K562 (cell line): ENCODE measurements at regions not wholly inside any gene's neighbourhood (a gene's known extent, or its start where the extent isn't known, plus 50 kb on each side); places are given as distances from the start of the nearest gene placed in this dataset.

ENCODE experiments used
- ATAC-seq: fragments of 200-7000 bp; cut with Tn5 transposase; 3 replicates; pipeline ENCODE4 v1.9.1; 2020; ENCODE audit warnings: moderate library complexity
- BruUV-seq: library from RNA; stranded (reverse); fragments of 400-500 nt; replicated peaks from 2 replicates; lab custom pipeline; 2021; lab: Mats Ljungman, UMichigan
- CTCF ChIA-PET: fragments of 300-600 bp; formaldehyde crosslinking; extraction: SDS; loops from one replicate; lab custom pipeline; 2021; ENCODE audit warnings: low intra/inter-chr PET ratio; lab: Yijun Ruan, JAX
- POLR2A ChIA-PET: fragments of 300-600, 350-650 bp; sonication (Branson Sonifier 250); formaldehyde crosslinking; extraction: SDS; loops from one replicate; lab custom pipeline; 2021; ENCODE audit warnings: antibody characterized with exemption, inconsistent platforms; lab: Yijun Ruan, JAX
- DNase-seq, 4 experiments: peaks; one replicate each; pipeline versions ENCODE4 v3.0.0 to v3.0.0-alpha.2; 2011 to 2018; ENCODE audit warnings: low spot score in 3 of 4, mixed read lengths in 3 of 4; ENCODE audit errors: extremely low read depth in 1 of 4
- FAIRE-seq: peaks from 2 replicates; lab custom pipeline; 2011; peaks lifted over from hg19 to GRCh38; lab: Jason Lieb, UNC
- H2AFZ ChIP-seq: 2 replicates; pipeline ENCODE4 v1.6.0; 2011; ENCODE audit warnings: low read depth, low read length, control low read depth, inconsistent platforms
- H3K27ac ChIP-seq: fragments of 200-600 bp; 3 replicates; pipeline ENCODE4 v1.8.0; 2011; ENCODE audit warnings: low read depth, mild to moderate bottlenecking, control low read depth, inconsistent platforms, low read length, moderate library complexity, mixed read lengths; ENCODE audit errors: extremely low read depth
- H3K27me3 ChIP-seq, 2 experiments: fragments of 300-600 bp in 1 of 2; 2 replicates in 1 of 2; 3 replicates in 1 of 2; pipeline versions ENCODE4 v1.6.0 to v1.8.0; 2011; ENCODE audit warnings: inconsistent platforms in 2 of 2, low read length in 2 of 2, mild to moderate bottlenecking in 1 of 2, mixed read lengths in 1 of 2, moderate library complexity in 1 of 2; ENCODE audit not compliant: control insufficient read depth in 2 of 2, insufficient read depth in 2 of 2
- H3K36me3 ChIP-seq: fragments of 300-600 bp; 3 replicates; pipeline ENCODE4 v1.8.0; 2011; ENCODE audit warnings: mild to moderate bottlenecking, low read length, inconsistent platforms; ENCODE audit not compliant: control insufficient read depth, insufficient read depth
- H3K4me1 ChIP-seq, 2 experiments: fragments of 200-600 bp in 1 of 2; replicated peaks in 1 of 2; 2 replicates in 1 of 2; 3 replicates in 1 of 2; pipeline versions ENCODE4 v1.5.1 to v1.8.0; 2011; ENCODE audit warnings: inconsistent platforms in 2 of 2, low read length in 2 of 2, mild to moderate bottlenecking in 1 of 2, mixed read lengths in 1 of 2, moderate library complexity in 1 of 2; ENCODE audit not compliant: control insufficient read depth in 2 of 2, insufficient read depth in 2 of 2
- H3K4me2 ChIP-seq: 2 replicates; pipeline ENCODE4 v1.6.1; 2011; ENCODE audit warnings: low read length, control low read depth, inconsistent platforms, mixed read lengths; ENCODE audit not compliant: insufficient read depth
- H3K4me3 ChIP-seq: fragments of 200-600 bp; sonication (generic), shearing (Covaris generic); 2 replicates; pipeline ENCODE4 v1.5.1; 2016; ENCODE audit warnings: control low read depth, inconsistent platforms
- H3K79me2 ChIP-seq: fragments of 200-600 bp; 3 replicates; pipeline ENCODE4 v1.8.0; 2011; ENCODE audit warnings: low read length, inconsistent platforms; ENCODE audit not compliant: control insufficient read depth, insufficient read depth
- H3K9ac ChIP-seq, 2 experiments: 2 replicates each; pipeline versions ENCODE4 v1.6.0 to v1.6.1; 2011; ENCODE audit warnings: low read depth in 2 of 2, low read length in 2 of 2, control low read depth in 1 of 2, inconsistent platforms in 1 of 2, mild to moderate bottlenecking in 1 of 2, mixed read lengths in 1 of 2; ENCODE audit not compliant: insufficient read depth in 1 of 2
- H3K9me1 ChIP-seq: one replicate; pipeline ENCODE4 v1.6.0; 2011; ENCODE audit warnings: inconsistent platforms, mild to moderate bottlenecking, low read length, moderate library complexity; ENCODE audit not compliant: control insufficient read depth, insufficient read depth
- H3K9me3 ChIP-seq: replicated peaks from 2 replicates; pipeline ENCODE4 v1.5.1; 2011; ENCODE audit warnings: low read depth, low read length, inconsistent platforms; ENCODE audit not compliant: control insufficient read depth, insufficient read depth
- H4K20me1 ChIP-seq: replicated peaks from 2 replicates; pipeline ENCODE4 v1.6.1; 2011; ENCODE audit warnings: low read length, inconsistent platforms, mixed read lengths; ENCODE audit not compliant: control insufficient read depth, insufficient read depth
- CSDE1 ChIP-seq, 2 experiments: fragments of 450-650 bp; IDR thresholded peaks; 2 replicates each; pipeline ENCODE4 v1.6.1; 2016; ENCODE audit warnings: mild to moderate bottlenecking in 1 of 2
- LCOR ChIP-seq: sonication (generic); formaldehyde crosslinking; IDR thresholded peaks from 2 replicates; pipeline ENCODE4 v1.8.0; 2022; ENCODE audit warnings: mild to moderate bottlenecking, missing genetic modification reagents
- NELFE ChIP-seq: IDR thresholded peaks from 2 replicates; pipeline ENCODE4 v1.6.1; 2011; ENCODE audit warnings: mild to moderate bottlenecking; ENCODE audit not compliant: insufficient read depth, insufficient read length
- PURB ChIP-seq: sonication (generic); formaldehyde crosslinking; IDR thresholded peaks from 2 replicates; pipeline ENCODE4 v1.9.0; 2021; ENCODE audit warnings: low read depth, mild to moderate bottlenecking, missing genetic modification reagents
- TRIM25 ChIP-seq: fragments of 450-650 bp; IDR thresholded peaks from 2 replicates; pipeline ENCODE4 v1.7.0; 2016; ENCODE audit warnings: borderline replicate concordance
- ZFP1 ChIP-seq: fragments of 450-650 bp; formaldehyde crosslinking; IDR thresholded peaks from 2 replicates; pipeline ENCODE4 v1.4.0; 2020; ENCODE audit warnings: mild to moderate bottlenecking, mixed read lengths
- WGBS: fragments of 100-300 bp; shearing (Covaris generic); methylation state at CpG from one replicate; pipeline ENCODE4 v1.1.6; 2016; ENCODE audit warnings: low coverage, mixed read lengths; ENCODE audit not compliant: insufficient coverage; ENCODE audit errors: missing lambda C conversion rate; 5-methylcytosine and 5-hydroxymethylcytosine counted together
- in situ Hi-C: fragments of 300-500 bp; cut with MboI; formaldehyde crosslinking; loops from 4 replicates; pipeline ENCODE4 v1.15.0; 2018; ENCODE audit warnings: inconsistent platforms, mixed read lengths
- intact Hi-C: fragments of 100-400 bp; cut with micrococcal nuclease; formaldehyde crosslinking; loops from 2 replicates; pipeline ENCODE4 v1.14.2; 2022
- TF ChIP-seq, protein P1 (sequence below), 2 experiments: fragments of 450-650 bp; formaldehyde crosslinking in 1 of 2; IDR thresholded peaks; 2 replicates each; pipeline versions ENCODE4 v1.4.0 to v1.6.1; 2014 to 2020; ENCODE audit warnings: mild to moderate bottlenecking in 2 of 2, borderline replicate concordance in 1 of 2, low read depth in 1 of 2

DNA sequence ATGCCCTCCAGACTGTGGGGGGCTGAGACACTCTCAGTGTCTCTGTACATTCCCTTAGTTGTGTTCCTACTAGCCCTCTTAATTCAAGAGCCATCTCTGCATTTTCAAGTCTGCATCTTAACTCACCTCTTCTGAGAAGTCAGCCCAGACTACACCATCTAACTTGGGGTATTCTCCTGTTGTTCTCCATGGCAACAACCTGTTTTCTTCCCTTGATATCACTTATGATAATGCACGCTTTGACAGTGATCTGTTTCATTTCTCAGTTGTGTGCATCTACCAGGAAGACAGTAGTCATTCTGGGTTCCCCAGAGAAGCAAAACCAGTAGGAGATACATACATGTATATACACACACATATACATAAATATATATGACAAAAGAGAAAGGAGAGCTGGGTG, 707.3 kb upstream of the IGFBP3 start:
- WGBS: 5% methylated on average over 1 of the region's 1 CpG
- no peaks in the 10 kb centered on the region for H3K9me1 ChIP-seq
- 0 out of 2 replicates have a peak, but pooled peaks cover 4% of the 10 kb centered on the region for H3K9me3 ChIP-seq
- no TSS peak for BruUV-seq
- H3K27ac ChIP-seq: no peak overlapping the region
- CTCF ChIA-PET: interaction anchor here (0.7 kb wide), 1 partner anchor 779 kb away, joined by 3 read pairs; no protein-coding TSS in a partner anchor
- H3K4me3 ChIP-seq: no peak overlapping the region
- no peak overlapping the region for H3K9ac ChIP-seq
- H2AFZ ChIP-seq: no peak overlapping the region
- H3K4me2 ChIP-seq: no peak overlapping the region
- in situ Hi-C loops: no loop called here
- no peaks in the 10 kb centered on the region for H3K79me2 ChIP-seq
- H4K20me1 ChIP-seq: no peaks in the 10 kb centered on the region
- ATAC-seq (no peak), DNase-seq (no peak), FAIRE-seq (no peak)
- H3K4me1 ChIP-seq: no peaks in the 10 kb centered on the region
- POLR2A ChIA-PET: no interaction called here
- no peaks in the 10 kb centered on the region for H3K36me3 ChIP-seq
- intact Hi-C loops: no loop called here
- H3K27me3 ChIP-seq: no peaks in the 10 kb centered on the region
- TF ChIP-seq NELFE (no peak), LCOR (CRISPR knock-in tag) (no peak), PURB (CRISPR knock-in tag) (no peak), ZFP1 (no peak), TRIM25 (no peak), CSDE1 (IDR thresholded peaks at IDR 0.05) (no peak)
- TF ChIP-seq, protein P1, sequence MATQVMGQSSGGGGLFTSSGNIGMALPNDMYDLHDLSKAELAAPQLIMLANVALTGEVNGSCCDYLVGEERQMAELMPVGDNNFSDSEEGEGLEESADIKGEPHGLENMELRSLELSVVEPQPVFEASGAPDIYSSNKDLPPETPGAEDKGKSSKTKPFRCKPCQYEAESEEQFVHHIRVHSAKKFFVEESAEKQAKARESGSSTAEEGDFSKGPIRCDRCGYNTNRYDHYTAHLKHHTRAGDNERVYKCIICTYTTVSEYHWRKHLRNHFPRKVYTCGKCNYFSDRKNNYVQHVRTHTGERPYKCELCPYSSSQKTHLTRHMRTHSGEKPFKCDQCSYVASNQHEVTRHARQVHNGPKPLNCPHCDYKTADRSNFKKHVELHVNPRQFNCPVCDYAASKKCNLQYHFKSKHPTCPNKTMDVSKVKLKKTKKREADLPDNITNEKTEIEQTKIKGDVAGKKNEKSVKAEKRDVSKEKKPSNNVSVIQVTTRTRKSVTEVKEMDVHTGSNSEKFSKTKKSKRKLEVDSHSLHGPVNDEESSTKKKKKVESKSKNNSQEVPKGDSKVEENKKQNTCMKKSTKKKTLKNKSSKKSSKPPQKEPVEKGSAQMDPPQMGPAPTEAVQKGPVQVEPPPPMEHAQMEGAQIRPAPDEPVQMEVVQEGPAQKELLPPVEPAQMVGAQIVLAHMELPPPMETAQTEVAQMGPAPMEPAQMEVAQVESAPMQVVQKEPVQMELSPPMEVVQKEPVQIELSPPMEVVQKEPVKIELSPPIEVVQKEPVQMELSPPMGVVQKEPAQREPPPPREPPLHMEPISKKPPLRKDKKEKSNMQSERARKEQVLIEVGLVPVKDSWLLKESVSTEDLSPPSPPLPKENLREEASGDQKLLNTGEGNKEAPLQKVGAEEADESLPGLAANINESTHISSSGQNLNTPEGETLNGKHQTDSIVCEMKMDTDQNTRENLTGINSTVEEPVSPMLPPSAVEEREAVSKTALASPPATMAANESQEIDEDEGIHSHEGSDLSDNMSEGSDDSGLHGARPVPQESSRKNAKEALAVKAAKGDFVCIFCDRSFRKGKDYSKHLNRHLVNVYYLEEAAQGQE (IDR thresholded peaks at IDR 0.05; ENCODE audit: borderline replicate concordance): no peak
- TF ChIP-seq, protein P1 (CRISPR knock-in tag; IDR thresholded peaks at IDR 0.05; ENCODE audit: low read depth): no peak
